ENCODE measurements at regions not wholly inside any gene's neighbourhood (a gene's known extent, or its start where the extent isn't known, plus 50 kb on each side); places are given as distances from the start of the nearest gene placed in this dataset.

DNA sequence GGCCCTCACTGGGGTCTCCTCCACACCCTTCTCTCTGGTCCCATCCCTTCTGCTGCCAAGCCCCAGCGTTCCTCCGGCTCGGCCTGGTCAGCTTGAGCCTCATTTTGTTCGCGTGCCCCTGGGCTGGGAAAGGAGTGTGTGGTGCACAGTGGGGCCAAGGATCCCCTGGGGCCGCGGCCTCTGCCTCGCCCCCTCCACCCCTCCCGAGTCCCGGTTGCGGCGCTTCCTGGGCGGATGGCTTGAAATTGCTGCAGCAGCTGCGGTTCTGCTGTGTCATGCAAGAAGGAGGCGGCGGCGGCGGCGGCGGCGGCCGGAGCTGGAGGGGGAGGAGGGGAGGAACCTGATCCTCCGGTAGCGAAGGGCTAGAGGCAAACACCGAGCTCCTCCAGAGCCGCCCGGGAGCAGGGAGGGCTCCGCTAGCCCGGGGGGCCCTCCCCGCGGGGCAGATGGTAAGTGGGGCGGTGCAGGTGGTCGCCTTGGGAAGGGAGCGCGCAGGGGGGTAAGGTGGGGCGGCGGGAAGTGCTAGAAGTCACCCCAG lies 217.8 kb upstream of the MKLN1 start:
- TF ChIP-seq CTCF (optimal IDR thresholded peaks at IDR 0.05 in 1 of 3, IDR thresholded peaks at IDR 0.05 in 1 of 3, conservative IDR thresholded peaks at IDR 0.05 in 1 of 3; ENCODE audit: extremely low read depth in 1 of 3, insufficient read depth in 2 of 3, low read length in 3 of 3) (no peak), EZH2 (IDR thresholded peaks at IDR 0.05; ENCODE audit: low read length) (no peak)

All from keratinocyte (primary cell).